HFF-Myc (cell line): ENCODE measurements at regions not wholly inside any gene's neighbourhood (a gene's known extent, or its start where the extent isn't known, plus 50 kb on each side); places are given as distances from the start of the nearest gene placed in this dataset.

Source experiments
- DNase-seq: peaks from one replicate; pipeline ENCODE4 v3.0.0-alpha.2; 2011; ENCODE audit warnings: low read depth; ENCODE audit errors: extremely low read depth
- H3K4me3 ChIP-seq: replicated peaks from 2 replicates; pipeline ENCODE4 v1.5.1; 2011; ENCODE audit warnings: low read depth, mild to moderate bottlenecking, control low read depth, low read length
- CTCF ChIP-seq: IDR thresholded peaks from 2 replicates; pipeline ENCODE4 v1.5.1; 2012; ENCODE audit warnings: mild to moderate bottlenecking, low read depth, low read length, control low read depth; ENCODE audit errors: missing control alignments

GRCh38 chr7:4449263-4449662, 232.8 kb upstream of the FOXK1 start:
- TF ChIP-seq CTCF, result no peak

GRCh38 chr7:4450483-4450882, 231.6 kb upstream of the FOXK1 start:
- no peak overlapping the region for H3K4me3 ChIP-seq
- DNase-seq, result no peak
- no peak for TF ChIP-seq CTCF

More at GRCh38 chr7:4449263-4449662, 232.8 kb upstream of the FOXK1 start:
- H3K4me3 ChIP-seq, result no peak overlapping the region
- DNase-seq, result no peak

- DNase-seq, result no peak
- no peak overlapping the region for H3K4me3 ChIP-seq
- TF ChIP-seq CTCF, result no peak
Measured at GRCh38 chr7:4460597-4460996, 221.5 kb upstream of the FOXK1 start.

GRCh38 chr7:4461531-4461930, 220.6 kb upstream of the FOXK1 start:
- no peak for DNase-seq
- TF ChIP-seq CTCF, result no peak

GRCh38 chr7:4468320-4469102, 213.6 kb upstream of the FOXK1 start:
- H3K4me3 ChIP-seq, result no peak overlapping the region
- no peak for DNase-seq
- TF ChIP-seq CTCF, result no peak

More at GRCh38 chr7:4461531-4461930, 220.6 kb upstream of the FOXK1 start:
- H3K4me3 ChIP-seq, result no peak overlapping the region

- no peak overlapping the region for H3K4me3 ChIP-seq
- DNase-seq, result no peak
- no peak for TF ChIP-seq CTCF
Measured at GRCh38 chr7:4470246-4470645, 211.8 kb upstream of the FOXK1 start.
